ENCODE measurements at regions not wholly inside any gene's neighbourhood (a gene's known extent, or its start where the extent isn't known, plus 50 kb on each side); places are given as distances from the start of the nearest gene placed in this dataset.

GRCh38 chr6:95280686-95281273, 296.6 kb upstream of the MANEA start:
- DNase-seq: peak; percentile 5
- ChIA-PET CTCF (interaction anchor here (0.6 to 4.9 kb wide), 8 partner anchors 8 to 272 kb away, joined by 3 to 51 read pairs (median 3); no protein-coding TSS in a partner anchor), POLR2A (no interaction called here)
- peaks cover 0 to 3% of the 10 kb centered on the region in 2 experiments for H3K36me3 ChIP-seq (replicated peaks in 1 of 2; ENCODE audit: control insufficient read depth in 1 of 2, insufficient read depth in 2 of 2, low read length in 1 of 2)
- H3K4me3 ChIP-seq (ENCODE audit: low read depth in 2 of 2, low read length in 1 of 2): no peak overlapping the region; a peak in 1 of 4 replicates
- no peak for TF ChIP-seq EZH2phosphoT487 (IDR thresholded peaks at IDR 0.05; ENCODE audit: borderline replicate concordance, low read depth)
- TF ChIP-seq RXRA (IDR thresholded peaks at IDR 0.05; ENCODE audit: borderline replicate concordance, low read depth): no peak
- TF ChIP-seq RFX5 (IDR thresholded peaks at IDR 0.05; ENCODE audit: low read length): no peak
- TF ChIP-seq FOXJ3 (CRISPR knock-in tag; IDR thresholded peaks at IDR 0.05): no peak
- TF ChIP-seq, protein P1, sequence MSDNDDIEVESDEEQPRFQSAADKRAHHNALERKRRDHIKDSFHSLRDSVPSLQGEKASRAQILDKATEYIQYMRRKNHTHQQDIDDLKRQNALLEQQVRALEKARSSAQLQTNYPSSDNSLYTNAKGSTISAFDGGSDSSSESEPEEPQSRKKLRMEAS (IDR thresholded peaks at IDR 0.05; ENCODE audit: low read depth): no peak
- TF ChIP-seq POLR2AphosphoS5 (IDR thresholded peaks at IDR 0.05; ENCODE audit: low read depth, low read length): no peak
- no peak for TF ChIP-seq TAF1 (IDR thresholded peaks at IDR 0.05; ENCODE audit: borderline replicate concordance, low read depth, low read length)
- no peak for TF ChIP-seq FOSL2 (IDR thresholded peaks at IDR 0.05; ENCODE audit: borderline replicate concordance, low read depth)
- TF ChIP-seq NFIC (IDR thresholded peaks at IDR 0.05; ENCODE audit: borderline replicate concordance): no peak
- TF ChIP-seq, protein P2, sequence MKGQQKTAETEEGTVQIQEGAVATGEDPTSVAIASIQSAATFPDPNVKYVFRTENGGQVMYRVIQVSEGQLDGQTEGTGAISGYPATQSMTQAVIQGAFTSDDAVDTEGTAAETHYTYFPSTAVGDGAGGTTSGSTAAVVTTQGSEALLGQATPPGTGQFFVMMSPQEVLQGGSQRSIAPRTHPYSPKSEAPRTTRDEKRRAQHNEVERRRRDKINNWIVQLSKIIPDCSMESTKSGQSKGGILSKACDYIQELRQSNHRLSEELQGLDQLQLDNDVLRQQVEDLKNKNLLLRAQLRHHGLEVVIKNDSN (IDR thresholded peaks at IDR 0.05; ENCODE audit: borderline replicate concordance, low read depth): no peak
- TF ChIP-seq RCOR1 (IDR thresholded peaks at IDR 0.05; ENCODE audit: low read length): no peak
- TF ChIP-seq NRF1 (IDR thresholded peaks at IDR 0.05; ENCODE audit: low read depth, low read length): no peak
- TF ChIP-seq RAD21 (IDR thresholded peaks at IDR 0.05; ENCODE audit: low read length): peak; percentile 67
- no peak for TF ChIP-seq MXI1 (IDR thresholded peaks at IDR 0.05; ENCODE audit: low read depth, low read length)
- TF ChIP-seq CTCF (IDR thresholded peaks at IDR 0.05): peak; percentile 34
- TF ChIP-seq SMC3 (IDR thresholded peaks at IDR 0.05; ENCODE audit: low read depth, low read length): peak; percentile 47; the same call in 1 of the 2 replicates
- TF ChIP-seq, protein P3, sequence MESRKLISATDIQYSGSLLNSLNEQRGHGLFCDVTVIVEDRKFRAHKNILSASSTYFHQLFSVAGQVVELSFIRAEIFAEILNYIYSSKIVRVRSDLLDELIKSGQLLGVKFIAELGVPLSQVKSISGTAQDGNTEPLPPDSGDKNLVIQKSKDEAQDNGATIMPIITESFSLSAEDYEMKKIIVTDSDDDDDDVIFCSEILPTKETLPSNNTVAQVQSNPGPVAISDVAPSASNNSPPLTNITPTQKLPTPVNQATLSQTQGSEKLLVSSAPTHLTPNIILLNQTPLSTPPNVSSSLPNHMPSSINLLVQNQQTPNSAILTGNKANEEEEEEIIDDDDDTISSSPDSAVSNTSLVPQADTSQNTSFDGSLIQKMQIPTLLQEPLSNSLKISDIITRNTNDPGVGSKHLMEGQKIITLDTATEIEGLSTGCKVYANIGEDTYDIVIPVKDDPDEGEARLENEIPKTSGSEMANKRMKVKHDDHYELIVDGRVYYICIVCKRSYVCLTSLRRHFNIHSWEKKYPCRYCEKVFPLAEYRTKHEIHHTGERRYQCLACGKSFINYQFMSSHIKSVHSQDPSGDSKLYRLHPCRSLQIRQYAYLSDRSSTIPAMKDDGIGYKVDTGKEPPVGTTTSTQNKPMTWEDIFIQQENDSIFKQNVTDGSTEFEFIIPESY (IDR thresholded peaks at IDR 0.05; ENCODE audit: borderline replicate concordance, low read depth): no peak
- whole genome bisulfite sequencing (ENCODE audit: low lambda C conversion rate): 25% methylated on average over 4 of the region's 4 CpGs
- no peaks in the 10 kb centered on the region for H3K79me2 ChIP-seq (ENCODE audit: insufficient read depth)
- H3K4me2 ChIP-seq: no peak overlapping the region
- H3K4me1 ChIP-seq (ENCODE audit: control insufficient read depth in 1 of 2, insufficient read depth in 2 of 2, low read depth in 1 of 2, low read length in 1 of 2): no peaks in the 10 kb centered on the region; a peak in 1 of 4 replicates
- H3K27me3 ChIP-seq (ENCODE audit: insufficient read depth): no peaks in the 10 kb centered on the region
- no peaks in the 10 kb centered on the region for H3K9me3 ChIP-seq
- H3K9me2 ChIP-seq: no peaks in the 10 kb centered on the region
- no peaks in the 10 kb centered on the region for H3F3A ChIP-seq (replicated peaks; ENCODE audit: insufficient read depth)
- no peak overlapping the region for H3K9ac ChIP-seq
- H2AFZ ChIP-seq (ENCODE audit: low read depth): no peak overlapping the region
- H3K27ac ChIP-seq (ENCODE audit: low read depth in 2 of 2, low read length in 1 of 2): no peak overlapping the region
- no peaks in the 10 kb centered on the region for H4K20me1 ChIP-seq (ENCODE audit: insufficient read depth)
